ENCODE measurements at regions not wholly inside any gene's neighbourhood (a gene's known extent, or its start where the extent isn't known, plus 50 kb on each side); places are given as distances from the start of the nearest gene placed in this dataset.

GRCh38 chr15:95973566-95974256, 356.8 kb upstream of the NR2F2 start:
- TF ChIP-seq CTCF (conservative IDR thresholded peaks at IDR 0.05 in 1 of 2, IDR thresholded peaks at IDR 0.05 in 1 of 2; ENCODE audit: extremely low read depth in 1 of 2, insufficient read depth in 1 of 2, low read depth in 1 of 2, low read length in 2 of 2) (no peak), EZH2 (IDR thresholded peaks at IDR 0.05; ENCODE audit: borderline replicate concordance, low read length) (no peak)
